ENCODE measurements at regions not wholly inside any gene's neighbourhood (a gene's known extent, or its start where the extent isn't known, plus 50 kb on each side); places are given as distances from the start of the nearest gene placed in this dataset.

GRCh38 chr11:27875831-27876775, 175.8 kb upstream of the BDNF start:
- ChIA-PET POLR2A (no interaction called here), CTCF (no interaction called here)
- no peak for DNase-seq (ENCODE audit: extremely low spot score)
- no peak for TF ChIP-seq BHLHE40 (IDR thresholded peaks at IDR 0.05; ENCODE audit: borderline replicate concordance)
- no peak for TF ChIP-seq FOXK2 (IDR thresholded peaks at IDR 0.05)
- no peak for TF ChIP-seq L3MBTL2 (conservative IDR thresholded peaks at IDR 0.05)
- no peak for TF ChIP-seq HDGF (IDR thresholded peaks at IDR 0.05; ENCODE audit: borderline replicate concordance)
- no peak for TF ChIP-seq ELF4 (IDR thresholded peaks at IDR 0.05)
- TF ChIP-seq LEF1 (IDR thresholded peaks at IDR 0.05; ENCODE audit: borderline replicate concordance) = no peak
- TF ChIP-seq SUZ12 (IDR thresholded peaks at IDR 0.05) = no peak
- TF ChIP-seq ZNF384 (IDR thresholded peaks at IDR 0.05) = no peak
- no peak for TF ChIP-seq TARDBP (IDR thresholded peaks at IDR 0.05)
- no peak for TF ChIP-seq ARNT (IDR thresholded peaks at IDR 0.05)
- TF ChIP-seq FOXM1 (IDR thresholded peaks at IDR 0.05; ENCODE audit: borderline replicate concordance) = no peak
- TF ChIP-seq, protein P1, sequence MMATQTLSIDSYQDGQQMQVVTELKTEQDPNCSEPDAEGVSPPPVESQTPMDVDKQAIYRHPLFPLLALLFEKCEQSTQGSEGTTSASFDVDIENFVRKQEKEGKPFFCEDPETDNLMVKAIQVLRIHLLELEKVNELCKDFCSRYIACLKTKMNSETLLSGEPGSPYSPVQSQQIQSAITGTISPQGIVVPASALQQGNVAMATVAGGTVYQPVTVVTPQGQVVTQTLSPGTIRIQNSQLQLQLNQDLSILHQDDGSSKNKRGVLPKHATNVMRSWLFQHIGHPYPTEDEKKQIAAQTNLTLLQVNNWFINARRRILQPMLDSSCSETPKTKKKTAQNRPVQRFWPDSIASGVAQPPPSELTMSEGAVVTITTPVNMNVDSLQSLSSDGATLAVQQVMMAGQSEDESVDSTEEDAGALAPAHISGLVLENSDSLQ (IDR thresholded peaks at IDR 0.05) = no peak
- TF ChIP-seq NFRKB (IDR thresholded peaks at IDR 0.05) = no peak
- no peak for TF ChIP-seq CTBP1 (IDR thresholded peaks at IDR 0.05; ENCODE audit: borderline replicate concordance)
- TF ChIP-seq SP1 (IDR thresholded peaks at IDR 0.05) = no peak
- TF ChIP-seq FOXA1 (IDR thresholded peaks at IDR 0.05) = no peak

DNA sequence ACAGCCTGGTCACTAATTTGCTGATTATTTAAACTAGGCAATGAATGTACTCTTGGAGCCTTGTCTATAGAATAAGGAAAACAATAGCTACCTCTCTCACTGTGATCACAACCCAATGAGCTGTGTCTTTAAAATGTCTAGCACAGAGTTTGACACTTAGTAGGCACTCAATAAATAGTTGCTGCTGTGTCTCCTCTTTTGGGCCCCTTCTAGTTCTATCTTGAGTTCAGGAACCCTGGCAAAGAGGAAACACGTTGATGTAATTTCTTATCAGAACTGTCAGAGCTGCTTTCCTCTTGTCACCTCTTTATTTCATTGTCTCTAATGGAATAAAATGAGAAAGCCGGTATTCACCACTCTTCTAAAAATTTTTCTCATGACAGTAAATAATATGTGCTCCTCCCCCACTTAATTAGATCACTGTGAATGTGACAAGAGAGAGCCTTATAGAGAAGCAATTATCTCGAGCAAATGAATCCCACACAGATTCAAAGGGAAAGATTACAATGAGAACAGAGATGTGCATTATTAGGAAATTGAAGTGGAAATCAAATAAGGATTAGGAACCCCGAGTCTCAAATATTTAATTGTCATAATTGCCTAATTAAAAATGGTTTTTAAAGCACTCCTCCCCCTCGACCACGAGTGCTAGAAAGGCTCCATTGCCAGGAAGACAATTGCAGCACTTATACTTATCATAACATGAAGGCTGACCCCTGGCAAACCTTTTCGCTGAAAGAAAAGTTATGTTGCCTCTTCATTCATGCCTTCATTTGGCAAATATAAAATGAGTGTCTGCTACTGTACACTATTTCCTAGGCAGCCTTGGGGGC, 175.0 kb upstream of the BDNF start:
- ChIA-PET CTCF (no interaction called here), POLR2A (no interaction called here)
- no peak for TF ChIP-seq NFRKB (IDR thresholded peaks at IDR 0.05)
- TF ChIP-seq, protein P1 (IDR thresholded peaks at IDR 0.05) = no peak
- TF ChIP-seq ELF4 (IDR thresholded peaks at IDR 0.05) = no peak
- TF ChIP-seq SUZ12 (IDR thresholded peaks at IDR 0.05) = no peak
- TF ChIP-seq FOXA1 (IDR thresholded peaks at IDR 0.05) = no peak
- TF ChIP-seq FOXM1 (IDR thresholded peaks at IDR 0.05; ENCODE audit: borderline replicate concordance) = no peak
- no peak for DNase-seq (ENCODE audit: extremely low spot score)

DNA sequence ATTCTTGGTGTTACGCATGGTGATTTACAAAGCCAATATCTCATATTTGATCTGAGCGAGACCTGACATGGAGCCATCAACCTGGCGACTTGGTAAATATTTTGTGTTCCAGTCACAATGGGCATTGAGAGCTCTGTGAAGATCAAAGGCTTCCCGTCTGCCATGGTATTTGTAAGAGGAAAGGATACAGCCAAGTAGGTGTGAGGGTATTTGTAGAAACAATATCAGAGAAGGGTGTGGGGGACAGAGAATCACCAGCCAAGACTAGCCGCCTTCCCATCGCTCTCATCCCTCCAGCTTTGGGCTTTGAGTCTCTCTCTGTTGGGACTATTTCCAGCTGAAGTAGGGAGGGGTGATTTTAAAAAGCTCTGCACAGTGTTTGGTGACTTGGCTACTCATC, 173.4 kb upstream of the BDNF start:
- POLR2A ChIA-PET = no interaction called here

DNA sequence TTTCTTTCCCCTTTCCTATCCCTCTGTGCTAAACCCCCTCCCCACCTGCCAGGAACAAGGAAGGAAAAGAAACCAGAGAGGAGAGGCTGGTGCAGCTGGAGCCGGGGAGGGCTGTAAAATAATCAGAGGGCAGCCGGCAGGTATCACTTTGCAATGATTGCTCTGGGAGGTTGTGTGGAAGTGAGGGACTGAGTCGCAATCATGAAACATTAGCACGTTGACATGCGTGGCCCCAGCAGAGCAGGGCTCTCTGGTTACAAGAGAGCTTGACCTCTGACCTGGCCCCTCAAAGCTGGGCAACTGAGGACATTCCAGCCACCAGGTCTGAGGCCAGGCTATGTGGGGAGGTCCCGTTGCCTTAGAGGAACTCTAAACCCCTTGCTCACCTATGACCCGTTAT, 170.8 kb upstream of the BDNF start:
- POLR2A ChIA-PET = no interaction called here
- DNase-seq (ENCODE audit: extremely low spot score) = no peak
- CTCF ChIA-PET = no interaction called here
- TF ChIP-seq L3MBTL2 (conservative IDR thresholded peaks at IDR 0.05) (no peak), LEF1 (IDR thresholded peaks at IDR 0.05; ENCODE audit: borderline replicate concordance) (no peak), SP1 (IDR thresholded peaks at IDR 0.05) (no peak), SUZ12 (IDR thresholded peaks at IDR 0.05) (no peak), NFRKB (IDR thresholded peaks at IDR 0.05) (no peak), HDGF (IDR thresholded peaks at IDR 0.05; ENCODE audit: borderline replicate concordance) (no peak), FOXA1 (IDR thresholded peaks at IDR 0.05) (no peak), ZNF384 (IDR thresholded peaks at IDR 0.05) (no peak)
- TF ChIP-seq, protein P1 (IDR thresholded peaks at IDR 0.05) = no peak

More for the DNA sequence above, 173.4 kb upstream of the BDNF start:
- TF ChIP-seq FOXK2 (IDR thresholded peaks at IDR 0.05) (no peak), L3MBTL2 (conservative IDR thresholded peaks at IDR 0.05) (no peak), ARNT (IDR thresholded peaks at IDR 0.05) (no peak)
- no peak for DNase-seq (ENCODE audit: extremely low spot score)
- CTCF ChIA-PET = no interaction called here

DNA sequence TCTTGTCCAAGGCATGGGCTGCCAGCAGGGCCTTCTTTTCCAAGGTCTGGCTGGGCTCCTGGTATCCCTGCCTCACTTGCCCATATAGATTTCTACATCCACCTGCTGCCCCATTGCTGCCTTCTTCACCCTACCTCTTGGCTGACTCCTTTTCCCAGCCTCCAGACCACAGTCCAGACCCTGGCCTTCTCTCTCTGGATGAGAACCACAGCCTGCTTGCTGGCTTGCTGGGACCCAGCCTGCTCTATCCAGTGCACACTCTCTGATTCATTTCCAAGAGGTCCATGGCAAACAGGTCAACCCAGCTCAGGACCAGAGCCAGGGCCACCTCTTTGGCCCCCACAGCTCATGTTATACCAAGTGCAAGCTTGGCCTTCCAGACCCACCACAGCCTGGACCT, 169.4 kb upstream of the BDNF start:
- no peak for DNase-seq (ENCODE audit: extremely low spot score)
- no peak for TF ChIP-seq L3MBTL2 (conservative IDR thresholded peaks at IDR 0.05)
- no peak for TF ChIP-seq NFRKB (IDR thresholded peaks at IDR 0.05)
- TF ChIP-seq CTBP1 (IDR thresholded peaks at IDR 0.05; ENCODE audit: borderline replicate concordance) = no peak
- TF ChIP-seq, protein P1 (IDR thresholded peaks at IDR 0.05) = no peak
- no peak for TF ChIP-seq SP1 (IDR thresholded peaks at IDR 0.05)
- CTCF ChIA-PET = no interaction called here
- POLR2A ChIA-PET = no interaction called here

DNA sequence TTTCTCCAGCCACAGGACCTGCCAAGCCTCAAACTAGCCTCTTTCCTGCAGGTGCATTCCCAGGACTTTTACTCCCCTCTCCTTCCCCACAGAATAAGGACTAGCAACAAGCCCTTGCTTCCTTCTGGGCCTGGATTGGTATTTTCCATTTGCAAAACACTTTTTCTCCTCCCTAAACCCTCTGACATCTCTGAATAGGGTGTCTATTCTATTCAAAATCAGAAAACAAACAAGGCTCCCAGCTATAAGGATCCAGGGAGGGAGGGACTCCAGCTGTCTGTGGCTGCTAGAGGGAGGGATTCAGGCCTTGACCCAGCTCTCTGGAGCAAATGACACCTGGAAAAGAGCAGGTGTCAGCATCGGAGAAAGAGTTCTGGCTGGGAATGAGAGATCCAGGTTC, 168.5 kb upstream of the BDNF start:
- no peak for DNase-seq (ENCODE audit: extremely low spot score)
- no peak for TF ChIP-seq SP1 (IDR thresholded peaks at IDR 0.05)
- CTCF ChIA-PET = no interaction called here
- POLR2A ChIA-PET = no interaction called here
